PC-3 (cell line): ENCODE measurements at regions not wholly inside any gene's neighbourhood (a gene's known extent, or its start where the extent isn't known, plus 50 kb on each side); places are given as distances from the start of the nearest gene placed in this dataset.

ENCODE experiments used
- EZH2 ChIP-seq: fragments of 300-600 bp; sonication (generic); IDR thresholded peaks from one replicate; pipeline ENCODE4 v1.6.1; 2017; ENCODE audit warnings: antibody characterized with exemption, mild to moderate bottlenecking, low read length; ENCODE audit not compliant: unreplicated experiment
- TF ChIP-seq, protein P1 (sequence below): fragments of 300-600 bp; sonication (generic); conservative IDR thresholded peaks from 2 replicates; pipeline ENCODE4 v1.5.1; 2017; ENCODE audit warnings: antibody characterized with exemption, low read depth, mild to moderate bottlenecking, low read length

DNA sequence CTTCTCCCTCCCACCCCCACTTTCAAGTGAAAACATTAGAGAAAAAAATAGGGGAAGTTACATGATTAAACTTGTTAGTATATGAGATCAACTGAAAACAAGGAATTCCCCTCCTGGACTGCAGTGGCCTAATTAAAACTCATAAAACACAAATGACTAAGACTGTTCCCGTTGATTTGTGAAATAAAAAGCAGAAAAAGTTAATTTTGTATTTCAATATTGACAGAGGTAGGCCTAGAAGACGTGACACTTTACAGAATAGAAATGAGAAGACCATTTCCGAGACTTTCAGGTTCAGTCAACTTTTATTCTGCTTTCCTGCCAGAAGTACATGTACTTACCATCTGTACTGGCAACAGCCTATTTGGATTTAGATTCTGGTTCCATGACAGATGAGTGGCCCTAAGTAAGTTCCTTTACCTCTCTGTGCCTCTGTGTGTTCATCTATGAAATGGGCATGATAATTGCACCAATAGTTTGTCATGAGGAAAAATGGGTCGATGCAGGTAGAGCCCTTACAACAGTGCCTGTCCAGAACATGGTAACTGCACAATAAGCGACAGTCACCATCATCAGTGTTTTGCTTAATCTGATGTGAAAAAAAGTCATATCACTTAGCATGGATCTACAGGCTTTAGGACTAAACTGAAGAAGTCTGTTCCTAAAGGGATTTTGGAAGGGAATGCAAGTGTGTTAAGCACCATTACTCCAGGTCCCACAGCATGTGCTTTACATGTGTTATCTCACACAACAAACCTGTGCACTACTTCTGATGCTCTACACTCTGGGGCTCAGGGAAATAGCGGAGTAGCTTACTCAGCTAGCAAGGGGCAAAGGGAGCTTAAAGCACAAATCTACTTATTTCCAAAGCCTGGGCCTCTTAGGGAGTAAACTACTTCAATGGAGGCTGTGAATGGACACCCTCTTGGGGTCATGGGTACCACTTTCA, 562.3 kb upstream of the DIPK2B start:
- TF ChIP-seq, protein P1, sequence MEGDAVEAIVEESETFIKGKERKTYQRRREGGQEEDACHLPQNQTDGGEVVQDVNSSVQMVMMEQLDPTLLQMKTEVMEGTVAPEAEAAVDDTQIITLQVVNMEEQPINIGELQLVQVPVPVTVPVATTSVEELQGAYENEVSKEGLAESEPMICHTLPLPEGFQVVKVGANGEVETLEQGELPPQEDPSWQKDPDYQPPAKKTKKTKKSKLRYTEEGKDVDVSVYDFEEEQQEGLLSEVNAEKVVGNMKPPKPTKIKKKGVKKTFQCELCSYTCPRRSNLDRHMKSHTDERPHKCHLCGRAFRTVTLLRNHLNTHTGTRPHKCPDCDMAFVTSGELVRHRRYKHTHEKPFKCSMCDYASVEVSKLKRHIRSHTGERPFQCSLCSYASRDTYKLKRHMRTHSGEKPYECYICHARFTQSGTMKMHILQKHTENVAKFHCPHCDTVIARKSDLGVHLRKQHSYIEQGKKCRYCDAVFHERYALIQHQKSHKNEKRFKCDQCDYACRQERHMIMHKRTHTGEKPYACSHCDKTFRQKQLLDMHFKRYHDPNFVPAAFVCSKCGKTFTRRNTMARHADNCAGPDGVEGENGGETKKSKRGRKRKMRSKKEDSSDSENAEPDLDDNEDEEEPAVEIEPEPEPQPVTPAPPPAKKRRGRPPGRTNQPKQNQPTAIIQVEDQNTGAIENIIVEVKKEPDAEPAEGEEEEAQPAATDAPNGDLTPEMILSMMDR = no peak
- no peak for TF ChIP-seq EZH2
